CD4-positive, alpha-beta T cell treated with Interleukin-12 subunit alpha and Interleukin-12 subunit beta, for 1 hour (primary cell): ENCODE measurements at regions not wholly inside any gene's neighbourhood (a gene's known extent, or its start where the extent isn't known, plus 50 kb on each side); places are given as distances from the start of the nearest gene placed in this dataset.
"Not testable (repeated sequence)": the region's sequence is repeated elsewhere in the genome, so short reads cannot be mapped to it uniquely, and the experiment has no call there.

Experiments used
- DNase-seq: peaks from one replicate; pipeline ENCODE4 v3.0.0-alpha.2; 2020

- no peak for DNase-seq
These were observed 174.8 kb upstream of the ANK3 start for GRCh38 chr10:60564475-60564874.

- no peak for DNase-seq
These were observed 170.8 kb upstream of the ANK3 start for GRCh38 chr10:60560451-60560850.

- no peak for DNase-seq
These were observed 166.0 kb upstream of the ANK3 start for GRCh38 chr10:60555700-60556099.

GRCh38 chr10:60549686-60550085 lies 160.0 kb upstream of the ANK3 start:
- DNase-seq: peak; percentile 19

- DNase-seq: no peak
These were observed 153.0 kb upstream of the ANK3 start for GRCh38 chr10:60542657-60543056.

GRCh38 chr10:60541451-60541850 lies 151.8 kb upstream of the ANK3 start:
- DNase-seq: no peak

- no peak for DNase-seq
These were observed 148.0 kb upstream of the ANK3 start for GRCh38 chr10:60537697-60538096.

- DNase-seq: no peak
These were observed 146.9 kb upstream of the ANK3 start for GRCh38 chr10:60536529-60537114.

- no peak for DNase-seq
These were observed 145.8 kb upstream of the ANK3 start for GRCh38 chr10:60535427-60535826.

GRCh38 chr10:60534761-60535389 lies 145.2 kb upstream of the ANK3 start:
- no peak for DNase-seq

GRCh38 chr10:60532696-60533468 lies 143.2 kb upstream of the ANK3 start:
- no peak for DNase-seq

GRCh38 chr10:60531006-60531405 lies 141.3 kb upstream of the ANK3 start:
- no peak for DNase-seq

GRCh38 chr10:60527676-60528075 lies 138.0 kb upstream of the ANK3 start:
- no peak for DNase-seq

GRCh38 chr10:60525716-60526585 lies 136.3 kb upstream of the ANK3 start:
- DNase-seq: no peak

- no peak for DNase-seq
These were observed 134.9 kb upstream of the ANK3 start for GRCh38 chr10:60524541-60524940.

GRCh38 chr10:60523371-60523770 lies 133.7 kb upstream of the ANK3 start:
- not testable (repeated sequence) for DNase-seq

GRCh38 chr10:60522617-60523016 lies 132.9 kb upstream of the ANK3 start:
- no peak for DNase-seq

GRCh38 chr10:60521974-60522405 lies 132.3 kb upstream of the ANK3 start:
- DNase-seq: no peak

- no peak for DNase-seq
These were observed 129.1 kb upstream of the ANK3 start for GRCh38 chr10:60518745-60519144.

- no peak for DNase-seq
These were observed 128.1 kb upstream of the ANK3 start for GRCh38 chr10:60517805-60518204.

GRCh38 chr10:60513281-60513680 lies 123.6 kb upstream of the ANK3 start:
- no peak for DNase-seq

- DNase-seq: no peak
These were observed 122.0 kb upstream of the ANK3 start for GRCh38 chr10:60511477-60512229.
